COLO668 (cell line): ENCODE measurements at regions not wholly inside any gene's neighbourhood (a gene's known extent, or its start where the extent isn't known, plus 50 kb on each side); places are given as distances from the start of the nearest gene placed in this dataset.
A peak's percentile ranks its signal among the peaks of the same experiment; 100 is the strongest.

ENCODE experiments used
- DNase-seq: peaks from one replicate; lab custom pipeline; 2025; ENCODE audit not compliant: unreplicated experiment; lab: John Stamatoyannopoulos, UW

DNA sequence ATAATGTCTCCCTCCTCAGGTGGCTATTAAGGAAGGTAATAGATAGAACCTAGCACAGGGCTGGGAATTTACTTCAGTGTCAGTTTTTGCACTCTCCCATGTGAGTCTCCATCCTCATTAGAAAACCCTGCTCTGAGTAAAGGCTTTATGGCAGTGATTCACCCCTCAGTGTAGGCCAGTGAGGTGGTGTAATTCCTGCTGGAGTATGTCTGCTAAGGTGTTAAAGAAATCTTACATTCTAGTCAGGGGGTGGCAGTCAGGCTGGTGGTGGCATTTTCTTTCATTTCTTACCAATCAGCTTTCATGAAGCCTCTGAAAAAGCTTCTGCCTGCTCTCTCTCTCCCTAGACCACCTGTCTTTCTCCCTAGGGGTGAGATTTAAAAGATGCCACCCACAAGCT, 138.8 kb upstream of the CCL2 start:
- DNase-seq, result no peak

DNA sequence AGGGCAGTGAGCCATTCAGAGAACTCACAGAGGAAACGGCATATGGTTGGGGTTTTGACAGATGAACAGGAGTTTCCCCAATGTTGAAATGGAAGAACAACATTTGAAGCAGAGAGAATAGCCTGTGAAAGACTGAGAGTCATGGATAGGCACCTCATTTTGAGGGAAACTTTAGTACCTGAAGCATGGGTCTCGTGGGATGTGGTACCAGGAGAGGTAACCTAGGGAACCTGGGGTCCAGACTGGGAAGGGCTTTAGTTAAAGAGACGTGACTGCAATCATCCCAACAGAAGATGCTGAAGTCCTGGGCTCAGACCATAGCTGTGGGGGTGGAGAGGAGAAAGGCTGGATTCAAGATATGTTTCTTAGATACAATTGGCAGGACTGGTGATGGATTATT, 137.8 kb upstream of the CCL2 start:
- DNase-seq, result no peak

DNA sequence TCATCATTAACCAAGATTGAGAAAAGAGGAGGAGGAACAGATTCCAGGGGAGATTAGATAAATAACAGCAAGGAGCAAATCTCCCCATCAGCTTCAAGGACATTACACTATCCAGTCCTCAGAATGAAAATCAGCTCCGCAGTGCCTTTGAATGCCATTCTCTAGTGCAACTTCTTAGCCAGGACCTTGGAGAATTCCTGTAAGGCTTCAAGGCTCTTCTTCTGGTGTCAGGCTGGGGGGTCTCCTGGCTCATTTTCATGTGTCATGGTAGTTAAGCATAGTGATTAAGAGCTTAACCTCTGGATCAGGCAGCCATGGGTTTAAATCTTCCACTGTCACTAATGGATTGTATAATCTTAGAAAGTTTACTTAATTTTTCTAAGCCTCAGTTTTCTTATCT, 137.3 kb upstream of the CCL2 start:
- no peak for DNase-seq

DNA sequence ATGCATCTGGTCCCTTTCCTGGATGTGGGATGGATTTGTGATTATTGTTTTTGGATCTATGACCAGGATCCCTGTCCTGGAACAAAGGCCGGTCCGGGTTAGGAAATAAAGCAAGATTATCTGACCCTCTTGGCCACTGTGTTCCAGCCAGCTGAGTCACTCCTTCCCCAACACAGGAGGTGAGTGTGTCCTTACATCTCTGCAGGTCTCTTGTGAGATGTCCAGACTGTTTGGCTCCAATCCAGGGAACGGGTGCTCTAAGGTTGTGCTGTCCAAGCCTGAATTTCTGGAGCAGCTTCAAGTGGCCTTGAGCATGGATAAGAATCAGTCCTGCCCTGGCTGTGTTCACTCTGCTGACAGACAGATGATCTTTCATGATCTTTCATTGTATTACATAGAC, 136.5 kb upstream of the CCL2 start:
- DNase-seq, result no peak

DNA sequence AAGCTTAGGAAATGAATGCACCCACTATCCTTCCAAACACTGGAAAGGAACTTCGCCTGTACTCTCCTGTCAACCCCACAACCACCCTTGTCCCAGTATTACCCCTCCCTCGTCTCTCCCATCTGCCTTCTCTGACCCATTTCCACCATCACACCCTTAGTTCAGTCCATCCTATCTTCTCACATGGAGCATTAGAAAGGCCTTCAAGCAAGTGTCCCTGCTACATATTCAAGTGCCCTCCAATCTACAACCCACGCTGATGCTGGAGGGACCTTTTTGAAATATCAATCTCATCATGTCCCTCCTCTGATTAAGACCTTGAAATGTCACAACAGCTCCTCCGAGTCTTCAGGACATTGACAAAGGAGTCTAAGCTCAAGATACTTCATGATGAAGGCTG, 133.8 kb upstream of the CCL2 start:
- DNase-seq, result no peak

DNA sequence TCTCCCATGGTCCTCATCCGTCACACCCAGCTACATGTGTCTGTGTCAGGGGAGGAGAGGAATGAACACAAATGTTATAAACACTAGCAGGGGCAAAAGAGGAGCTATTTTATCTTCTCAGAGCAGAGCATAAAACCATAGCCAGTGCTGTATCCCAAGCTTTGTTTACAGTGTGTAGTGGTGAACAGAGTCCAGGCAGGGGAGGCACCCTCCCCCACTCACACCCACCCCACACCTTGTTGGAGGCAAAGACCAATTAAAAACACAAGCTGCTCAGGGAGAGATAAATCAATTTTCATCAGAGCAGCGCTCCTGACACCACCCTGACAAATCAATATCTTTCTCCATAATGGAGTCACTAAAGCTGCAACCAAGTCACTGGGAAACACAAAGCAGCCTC, 132.6 kb upstream of the CCL2 start:
- DNase-seq, result no peak

DNA sequence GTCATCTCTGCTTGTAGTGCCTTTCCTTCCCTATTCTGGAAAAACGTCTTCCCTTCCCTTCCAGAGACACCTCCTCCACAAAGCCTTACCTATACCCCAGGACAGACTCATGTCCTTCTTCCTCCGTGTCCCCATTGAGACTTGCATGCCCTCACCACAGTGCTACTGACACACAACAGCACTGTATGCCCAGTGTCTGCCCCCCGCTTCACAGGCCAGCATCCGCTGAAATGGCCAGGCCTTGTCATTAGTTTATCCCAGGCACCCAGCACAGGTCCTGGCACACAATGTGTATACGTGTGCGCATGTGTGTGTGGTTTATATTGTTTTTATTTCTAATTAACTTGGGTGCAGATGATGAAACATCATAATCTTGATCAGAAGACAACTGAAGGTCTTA, 130.1 kb upstream of the CCL2 start:
- no peak for DNase-seq

DNA sequence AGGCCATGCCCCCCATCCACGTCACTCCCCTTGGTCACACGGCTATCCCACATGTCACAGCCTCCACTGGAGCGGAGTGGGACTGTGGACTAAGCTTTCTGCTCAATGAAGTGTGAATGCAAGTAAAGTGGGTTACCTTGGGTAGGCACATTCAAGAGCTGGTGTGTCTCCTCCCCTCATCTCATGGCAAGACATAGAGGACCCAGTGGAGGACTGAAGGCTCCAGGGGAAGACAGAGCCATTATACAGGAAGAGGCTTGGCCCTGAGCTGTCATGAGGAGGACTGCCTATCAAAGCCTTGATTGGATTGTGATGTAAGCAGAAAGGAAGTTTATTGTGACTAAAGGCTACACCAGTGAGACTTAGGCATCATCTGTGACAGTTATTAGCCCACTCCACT, 129.2 kb upstream of the CCL2 start:
- no peak for DNase-seq

DNA sequence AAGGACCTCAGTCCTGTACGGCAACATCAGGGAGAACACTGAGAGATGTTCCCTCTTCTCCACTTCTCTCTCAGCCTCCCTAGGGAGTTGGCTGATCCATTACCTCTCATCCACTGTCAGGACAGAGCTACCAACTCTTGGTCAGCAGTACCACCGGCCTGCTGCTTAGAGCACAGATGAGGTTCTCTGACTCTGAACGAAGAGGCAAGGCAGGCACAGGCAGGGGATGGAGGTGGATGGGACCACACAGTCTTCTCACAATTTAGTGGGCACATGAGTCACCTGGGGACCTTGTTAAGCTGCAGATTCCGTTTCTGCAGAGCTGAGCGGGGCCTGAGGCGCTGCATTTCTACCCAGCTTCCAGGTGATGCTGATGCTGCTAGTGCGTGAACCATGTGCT, 128.6 kb upstream of the CCL2 start:
- DNase-seq, result no peak

DNA sequence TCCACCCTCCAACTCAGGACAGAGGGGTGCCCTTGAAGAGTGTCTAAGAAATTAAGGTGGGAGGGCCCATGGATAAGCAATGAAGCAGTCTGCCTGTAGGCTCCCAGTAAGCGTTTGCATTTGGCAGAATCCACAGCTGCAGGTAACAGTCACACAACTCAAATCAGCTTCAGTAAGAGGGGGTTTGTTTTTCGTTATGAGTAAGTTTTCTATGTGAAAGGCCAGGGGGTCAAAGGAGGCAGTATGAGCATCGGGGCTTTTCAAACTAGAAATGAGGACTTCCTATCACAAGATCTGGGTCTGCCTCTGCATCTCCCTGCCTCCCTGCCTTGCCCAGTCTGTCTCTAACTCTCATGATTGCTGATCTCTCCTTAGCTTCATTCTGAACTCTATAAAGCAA, 128.1 kb upstream of the CCL2 start:
- no peak for DNase-seq

DNA sequence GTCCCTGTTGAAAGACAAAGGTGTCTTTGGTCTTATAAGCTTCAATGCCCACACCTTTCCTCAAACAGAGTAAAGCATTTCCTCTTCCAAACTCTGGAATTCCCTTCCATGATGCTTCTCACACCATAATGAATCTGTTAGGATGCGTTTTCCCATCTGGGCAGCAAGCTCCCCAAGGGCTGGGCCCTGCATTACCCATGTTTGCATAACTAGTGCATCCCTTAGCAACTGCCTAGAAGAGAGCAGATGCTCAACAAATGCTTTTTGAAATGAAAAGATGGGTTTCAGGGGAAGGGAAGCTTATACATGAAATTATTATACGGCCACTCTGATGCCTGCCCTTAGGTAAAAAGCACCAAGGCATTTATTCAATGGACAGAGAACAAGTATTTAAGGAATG, 124.5 kb upstream of the CCL2 start:
- no peak for DNase-seq

DNA sequence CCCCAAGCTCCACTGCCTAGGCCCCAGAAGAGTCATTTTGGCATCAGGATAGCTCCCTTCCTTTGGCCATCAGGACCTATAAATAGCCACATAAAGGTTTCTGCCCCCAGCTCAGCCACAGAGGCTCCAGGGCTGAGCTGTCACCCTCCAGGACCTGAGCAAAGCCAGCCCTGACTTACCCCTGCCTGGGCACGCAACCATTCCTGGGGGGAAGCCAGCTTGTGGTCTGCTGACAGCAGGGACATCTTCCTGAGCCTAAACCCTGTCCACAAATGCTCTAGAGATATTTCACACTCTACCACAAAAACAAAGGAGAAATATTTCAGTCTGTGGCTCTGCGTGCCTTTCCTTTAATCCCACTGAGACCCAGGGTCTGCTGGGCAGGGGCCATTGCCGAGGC, 123.7 kb upstream of the CCL2 start:
- DNase-seq, result no peak

DNA sequence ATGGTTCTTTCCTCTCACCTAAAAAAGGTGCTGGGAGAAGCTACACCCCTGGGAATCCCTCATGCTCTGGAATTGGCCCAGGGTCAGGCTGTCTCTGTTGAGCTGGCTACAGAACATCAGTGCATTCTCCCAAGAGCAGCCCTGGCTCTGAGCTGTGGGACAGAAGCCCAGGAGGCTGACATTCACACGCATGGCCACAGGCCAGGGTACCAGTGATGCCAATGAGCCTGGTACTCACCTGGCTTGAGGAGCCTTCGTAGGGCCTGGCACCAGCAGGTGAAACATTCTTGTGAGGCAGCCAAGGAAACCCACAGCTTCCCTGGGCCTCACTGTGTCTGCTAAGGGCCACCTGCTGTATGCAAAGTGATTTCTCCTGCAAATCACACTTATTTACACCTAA, 121.7 kb upstream of the CCL2 start:
- DNase-seq, result no peak

DNA sequence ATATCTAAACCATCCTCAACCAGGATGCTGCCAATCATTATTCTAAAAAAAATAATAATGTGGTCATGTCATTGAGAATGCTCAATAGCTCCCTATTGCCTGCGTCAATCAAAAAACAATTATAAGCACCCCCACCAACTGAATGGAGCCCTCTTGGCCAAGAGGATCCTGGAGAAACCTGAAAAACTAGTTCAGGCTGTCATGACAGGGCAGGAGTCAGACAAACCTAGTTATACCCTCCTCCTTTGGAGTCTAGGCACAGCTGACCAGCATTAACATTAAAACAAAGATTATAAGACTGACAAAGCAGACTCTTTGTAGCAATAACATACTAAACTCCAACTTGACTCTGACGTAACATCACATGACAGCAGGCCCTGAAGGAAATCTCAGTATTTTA, 119.2 kb upstream of the CCL2 start:
- no peak for DNase-seq

DNA sequence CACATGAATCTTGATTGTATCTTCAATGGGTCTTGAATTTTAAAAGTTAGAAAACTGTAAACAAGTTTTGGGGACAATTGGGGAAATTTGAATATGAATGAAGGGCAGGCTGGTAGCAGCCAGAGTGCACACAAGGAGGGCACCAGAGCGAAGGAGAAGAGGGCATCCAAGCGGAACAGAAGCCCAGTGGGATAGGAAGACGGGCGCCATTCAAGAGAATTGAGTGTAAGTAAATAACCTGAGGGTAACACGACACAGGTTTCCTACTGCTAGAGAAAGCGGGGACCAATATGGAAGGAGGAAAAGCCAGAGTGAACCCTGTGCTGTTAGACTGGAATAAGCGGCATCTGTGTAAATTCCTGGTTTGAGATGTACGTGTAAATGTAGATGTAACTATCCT, 115.1 kb upstream of the CCL2 start:
- DNase-seq, result no peak

DNA sequence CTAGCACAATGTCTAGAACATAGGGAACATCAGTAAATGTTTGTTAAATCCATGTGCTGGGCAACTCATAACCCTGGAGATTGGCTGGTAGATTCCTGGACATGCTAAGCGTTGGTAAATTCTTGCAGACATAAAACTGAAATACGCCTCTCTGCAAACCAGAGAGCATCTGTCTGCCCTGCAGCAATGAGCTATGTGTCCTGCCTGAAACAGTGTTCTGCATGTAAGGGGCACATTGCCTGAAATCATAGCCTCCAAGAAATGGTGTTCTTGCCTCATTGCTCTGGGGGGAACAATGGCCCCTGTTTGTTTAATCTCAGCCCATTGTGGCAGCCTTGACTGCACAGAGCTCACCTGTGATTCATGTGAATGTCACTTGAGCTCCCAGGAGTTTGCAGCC, 113.5 kb upstream of the CCL2 start:
- no peak for DNase-seq

DNA sequence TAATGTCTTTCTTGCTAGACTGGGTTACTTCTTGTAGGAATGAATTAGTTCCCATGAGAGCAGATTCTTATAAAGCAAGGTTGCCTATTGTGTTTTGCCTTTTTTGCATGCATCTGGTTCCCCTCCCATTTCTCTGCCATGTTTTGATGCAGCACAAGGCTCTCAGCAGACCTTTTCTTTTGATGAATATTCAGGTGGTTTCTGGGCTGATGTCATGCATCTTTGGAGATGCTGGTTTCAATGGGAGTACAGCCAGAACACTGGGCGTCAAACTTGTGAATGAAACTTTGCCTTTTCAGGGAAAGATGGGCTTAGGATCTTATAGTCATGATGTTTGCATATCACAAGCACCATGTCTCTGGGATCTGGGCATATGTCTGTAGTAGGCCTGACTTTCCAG, 111.7 kb upstream of the CCL2 start:
- DNase-seq, result no peak

DNA sequence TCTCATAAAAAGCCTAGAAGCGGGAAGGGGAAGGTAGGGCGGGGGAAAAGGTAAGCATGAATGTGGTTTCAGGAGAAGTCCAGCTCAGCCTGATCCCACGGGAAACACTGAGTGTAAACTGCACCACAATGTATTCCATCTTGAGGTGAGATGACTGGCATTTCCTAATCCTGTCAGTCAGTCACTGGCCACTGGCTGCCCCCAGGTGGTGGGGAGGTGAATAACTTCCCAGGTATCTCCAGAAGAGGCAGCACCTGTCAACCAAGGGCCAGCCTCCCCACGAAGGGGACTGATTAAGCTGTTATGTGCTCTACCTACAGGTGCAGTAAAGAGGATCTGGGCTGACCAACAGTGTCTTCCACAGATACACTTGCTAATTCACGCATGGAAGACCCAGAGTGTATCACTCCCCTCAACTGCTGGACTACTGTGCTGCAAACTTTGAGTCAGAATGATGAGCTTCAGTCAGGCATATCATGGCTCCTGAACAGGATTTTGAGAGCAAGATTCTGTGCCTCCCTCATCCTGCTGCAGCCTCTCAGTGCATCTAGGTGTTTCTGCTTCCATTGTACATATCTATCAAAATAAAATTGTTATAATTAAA, 108.5 kb upstream of the CCL2 start:
- DNase-seq, result peak; percentile 7

DNA sequence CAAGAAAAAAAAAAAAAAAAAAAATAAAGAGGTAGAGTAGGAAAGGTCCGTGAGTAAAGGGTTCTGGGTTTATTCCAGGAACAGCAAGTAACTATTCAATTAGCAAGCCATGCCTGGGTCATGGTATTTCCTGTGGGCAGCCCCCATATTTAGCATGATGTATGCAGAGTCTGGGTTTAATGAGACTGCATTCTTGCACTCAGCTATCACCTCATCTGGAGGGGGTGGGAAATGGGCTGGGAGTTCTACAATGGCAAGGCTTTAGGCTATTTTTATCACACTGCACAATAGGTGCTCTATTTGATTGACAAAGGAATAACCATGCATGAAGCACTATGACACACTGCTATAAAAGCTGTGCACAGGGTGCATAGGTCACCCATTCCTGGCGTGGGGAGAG, 104.0 kb upstream of the CCL2 start:
- DNase-seq, result no peak

DNA sequence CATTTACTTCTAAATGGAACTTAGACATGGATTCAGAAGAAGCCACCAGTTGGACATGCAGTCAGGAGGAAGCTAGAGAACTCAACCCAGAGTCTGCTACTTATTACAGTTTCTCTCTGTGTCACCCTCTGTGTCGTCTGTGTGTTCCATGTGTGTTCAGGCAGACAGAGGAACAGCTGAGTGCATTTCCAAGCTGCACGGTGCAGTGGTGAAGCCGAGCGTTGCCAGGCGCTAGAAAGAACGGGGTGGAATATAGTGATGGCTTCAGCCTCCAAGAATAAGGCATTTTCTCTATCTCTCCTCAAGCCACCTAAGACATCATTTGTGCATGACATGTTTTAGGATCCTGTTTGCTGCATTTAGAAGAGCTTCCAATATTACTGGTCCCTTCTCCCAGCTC, 101.1 kb upstream of the CCL2 start:
- DNase-seq, result no peak

DNA sequence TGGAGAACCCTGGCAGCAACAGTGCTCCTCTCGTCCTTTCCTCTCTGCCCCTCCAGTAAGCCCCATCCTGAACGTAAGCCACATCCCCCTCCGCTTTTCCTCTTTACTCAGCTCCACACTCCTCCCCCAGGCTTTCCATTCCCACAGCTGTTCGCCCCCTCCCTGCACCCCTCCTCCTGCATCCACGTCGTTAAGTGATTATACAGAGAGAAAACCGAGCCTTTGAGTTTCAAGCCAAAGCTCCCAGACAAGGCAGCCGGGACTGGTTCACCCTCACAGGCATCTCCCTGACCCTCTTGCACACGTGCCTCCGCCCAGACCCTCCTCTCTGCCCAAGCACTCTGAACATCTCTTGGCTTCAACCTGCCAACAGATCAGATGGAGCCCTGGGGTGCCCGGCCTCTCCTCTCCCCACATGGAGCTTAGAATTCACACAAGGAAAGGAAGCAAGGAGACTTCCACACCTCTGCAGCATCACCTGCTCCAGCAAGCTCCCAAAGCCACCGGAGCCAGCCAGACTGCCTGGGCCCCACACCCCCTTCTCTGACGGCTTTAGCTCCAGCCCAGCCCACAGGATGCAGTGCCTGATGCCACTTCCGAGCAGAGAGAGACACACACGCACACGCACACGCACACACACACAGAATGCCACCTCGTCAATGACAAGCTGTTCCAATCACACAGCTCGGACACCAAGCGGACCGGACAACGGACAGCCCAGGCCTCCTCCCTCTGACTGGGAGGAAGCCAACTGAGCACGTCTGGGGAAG, 99.9 kb upstream of the CCL2 start:
- DNase-seq, result no peak

DNA sequence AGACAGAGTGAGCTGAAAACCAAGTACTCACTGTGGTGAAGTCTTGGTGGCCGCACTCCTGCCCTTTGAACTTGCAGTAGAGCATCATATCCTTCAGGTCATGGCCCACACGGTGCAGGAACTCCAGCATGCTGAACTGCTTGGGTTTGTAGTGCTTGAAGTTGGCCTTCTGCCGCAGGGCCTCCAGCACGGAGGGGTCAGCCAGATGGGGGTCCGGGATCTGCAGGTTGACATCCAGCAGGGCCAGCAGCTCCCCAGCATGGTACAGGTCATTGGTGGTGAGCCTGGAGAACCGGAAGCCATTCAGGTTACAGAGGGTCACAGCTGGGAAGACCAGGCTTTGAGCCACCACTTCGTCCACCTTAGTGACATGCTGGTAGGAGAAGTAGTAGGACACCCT, 99.1 kb upstream of the CCL2 start:
- DNase-seq, result no peak

DNA sequence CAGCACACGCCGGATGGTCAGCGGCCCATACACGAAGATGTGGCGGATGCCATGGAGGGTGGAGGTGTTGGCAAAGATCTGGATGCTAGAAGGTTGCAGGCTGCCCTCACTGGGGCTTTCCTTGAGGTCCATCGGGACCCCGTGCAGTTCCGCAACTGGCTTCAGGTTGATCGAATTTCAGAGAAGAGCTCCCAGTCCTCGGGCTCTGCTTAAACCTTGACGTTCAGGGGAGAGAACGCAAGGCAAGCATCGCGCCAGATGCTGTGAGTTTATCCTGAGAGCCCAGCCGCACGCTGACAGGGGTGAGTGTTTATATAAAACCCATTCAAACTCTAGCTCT, 98.7 kb upstream of the CCL2 start:
- no peak for DNase-seq
